DND-41 (cell line): ENCODE measurements at regions not wholly inside any gene's neighbourhood (a gene's known extent, or its start where the extent isn't known, plus 50 kb on each side); places are given as distances from the start of the nearest gene placed in this dataset.

ENCODE experiments used
- EZH2 ChIP-seq: IDR thresholded peaks from 3 replicates; pipeline ENCODE4 v1.6.1; 2012; ENCODE audit warnings: borderline replicate concordance, low read depth, mild to moderate bottlenecking, moderate library complexity, low read length, inconsistent platforms; ENCODE audit not compliant: severe bottlenecking
- TF ChIP-seq, protein P1 (sequence below): IDR thresholded peaks from 2 replicates; pipeline ENCODE4 v1.5.1; 2012; ENCODE audit warnings: borderline replicate concordance, low read length, moderate library complexity, mild to moderate bottlenecking; ENCODE audit not compliant: poor library complexity, severe bottlenecking; ENCODE audit errors: extremely low read depth

- TF ChIP-seq, protein P1, sequence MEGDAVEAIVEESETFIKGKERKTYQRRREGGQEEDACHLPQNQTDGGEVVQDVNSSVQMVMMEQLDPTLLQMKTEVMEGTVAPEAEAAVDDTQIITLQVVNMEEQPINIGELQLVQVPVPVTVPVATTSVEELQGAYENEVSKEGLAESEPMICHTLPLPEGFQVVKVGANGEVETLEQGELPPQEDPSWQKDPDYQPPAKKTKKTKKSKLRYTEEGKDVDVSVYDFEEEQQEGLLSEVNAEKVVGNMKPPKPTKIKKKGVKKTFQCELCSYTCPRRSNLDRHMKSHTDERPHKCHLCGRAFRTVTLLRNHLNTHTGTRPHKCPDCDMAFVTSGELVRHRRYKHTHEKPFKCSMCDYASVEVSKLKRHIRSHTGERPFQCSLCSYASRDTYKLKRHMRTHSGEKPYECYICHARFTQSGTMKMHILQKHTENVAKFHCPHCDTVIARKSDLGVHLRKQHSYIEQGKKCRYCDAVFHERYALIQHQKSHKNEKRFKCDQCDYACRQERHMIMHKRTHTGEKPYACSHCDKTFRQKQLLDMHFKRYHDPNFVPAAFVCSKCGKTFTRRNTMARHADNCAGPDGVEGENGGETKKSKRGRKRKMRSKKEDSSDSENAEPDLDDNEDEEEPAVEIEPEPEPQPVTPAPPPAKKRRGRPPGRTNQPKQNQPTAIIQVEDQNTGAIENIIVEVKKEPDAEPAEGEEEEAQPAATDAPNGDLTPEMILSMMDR: no peak
- no peak for TF ChIP-seq EZH2
Observed at GRCh38 chr2:30351116-30351515, 95.9 kb upstream of the LCLAT1 start.
